Mononuclear cell (primary cell): ENCODE measurements at regions not wholly inside any gene's neighbourhood (a gene's known extent, or its start where the extent isn't known, plus 50 kb on each side); places are given as distances from the start of the nearest gene placed in this dataset.

Experiments
- H3K27me3 ChIP-seq: 2 replicates; pipeline ENCODE4 v1.6.0; 2011; ENCODE audit warnings: low read length, control low read depth; ENCODE audit not compliant: insufficient read depth
- H3K4me1 ChIP-seq: 2 replicates; pipeline ENCODE4 v1.5.1; 2011; ENCODE audit warnings: mild to moderate bottlenecking, low read length, control low read depth; ENCODE audit not compliant: insufficient read depth
- H3K4me3 ChIP-seq: 2 replicates; pipeline ENCODE4 v1.5.1; 2011; ENCODE audit warnings: mild to moderate bottlenecking, low read length, moderate library complexity
- H3K9me3 ChIP-seq: 2 replicates; pipeline ENCODE4 v1.5.1; 2011; ENCODE audit warnings: low read depth, mild to moderate bottlenecking, control low read depth, low read length

- Histone ChIP-seq H3K4me1 (no peaks in the 10 kb centered on the region), H3K4me3 (no peak overlapping the region), H3K9me3 (no peaks in the 10 kb centered on the region), H3K27me3 (no peaks in the 10 kb centered on the region)
These were observed 254.2 kb upstream of the NR2F2 start for GRCh38 chr15:96076350-96076749.

- Histone ChIP-seq H3K9me3 (no peaks in the 10 kb centered on the region), H3K27me3 (no peaks in the 10 kb centered on the region), H3K4me1 (no peaks in the 10 kb centered on the region), H3K4me3 (no peak overlapping the region)
These were observed 251.5 kb upstream of the NR2F2 start for GRCh38 chr15:96079041-96079440.

GRCh38 chr15:96079882-96080281 lies 250.6 kb upstream of the NR2F2 start:
- H3K4me3 ChIP-seq: no peak overlapping the region
- H3K9me3 ChIP-seq: no peaks in the 10 kb centered on the region
- H3K27me3 ChIP-seq: no peaks in the 10 kb centered on the region
- H3K4me1 ChIP-seq: no peaks in the 10 kb centered on the region

GRCh38 chr15:96086164-96086563 lies 244.3 kb upstream of the NR2F2 start:
- H3K4me3 ChIP-seq: no peak overlapping the region
- peaks cover 4% of the 10 kb centered on the region for H3K27me3 ChIP-seq
- no peaks in the 10 kb centered on the region for H3K4me1 ChIP-seq
- no peaks in the 10 kb centered on the region for H3K9me3 ChIP-seq

- Histone ChIP-seq H3K27me3 (peaks cover 4% of the 10 kb centered on the region), H3K4me1 (no peaks in the 10 kb centered on the region), H3K4me3 (no peak overlapping the region), H3K9me3 (no peaks in the 10 kb centered on the region)
These were observed 243.2 kb upstream of the NR2F2 start for GRCh38 chr15:96087180-96087884.

GRCh38 chr15:96088650-96089049 lies 241.8 kb upstream of the NR2F2 start:
- no peaks in the 10 kb centered on the region for H3K4me1 ChIP-seq
- H3K27me3 ChIP-seq: peaks cover 4% of the 10 kb centered on the region
- no peak overlapping the region for H3K4me3 ChIP-seq
- H3K9me3 ChIP-seq: no peaks in the 10 kb centered on the region

DNA sequence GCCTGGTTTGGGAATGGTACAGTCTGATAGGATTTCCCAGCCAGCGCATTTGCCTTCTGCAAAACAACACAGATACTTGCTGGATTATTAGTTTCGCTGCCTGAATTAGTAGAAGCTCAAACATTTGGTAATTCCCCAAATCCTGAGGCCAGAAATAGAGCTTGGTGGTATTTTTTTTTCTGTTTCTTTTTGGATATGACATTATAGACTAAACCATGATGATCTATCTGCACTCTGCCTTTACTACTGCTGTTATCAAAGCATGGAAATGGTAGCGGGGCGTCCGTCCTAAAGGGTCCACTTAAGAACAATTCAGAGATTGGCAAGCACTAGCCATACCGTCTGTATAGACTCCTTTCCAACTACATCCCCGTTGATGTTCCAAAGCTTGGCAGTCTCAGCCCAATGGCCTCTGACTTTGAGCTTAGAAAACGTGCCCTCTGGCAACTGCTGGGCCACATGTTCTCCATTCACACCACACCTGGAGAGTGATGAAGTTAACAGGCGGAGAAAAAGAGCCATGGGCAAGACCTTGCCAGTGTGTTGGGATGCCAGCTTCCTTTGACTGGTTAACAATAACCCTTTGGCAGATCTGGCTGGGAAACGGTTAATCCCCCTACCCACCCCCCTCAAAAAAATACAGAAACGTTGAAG lies 241.0 kb upstream of the NR2F2 start:
- H3K9me3 ChIP-seq: no peaks in the 10 kb centered on the region
- H3K4me1 ChIP-seq: no peaks in the 10 kb centered on the region
- H3K27me3 ChIP-seq: peaks cover 4% of the 10 kb centered on the region
- no peak overlapping the region for H3K4me3 ChIP-seq

DNA sequence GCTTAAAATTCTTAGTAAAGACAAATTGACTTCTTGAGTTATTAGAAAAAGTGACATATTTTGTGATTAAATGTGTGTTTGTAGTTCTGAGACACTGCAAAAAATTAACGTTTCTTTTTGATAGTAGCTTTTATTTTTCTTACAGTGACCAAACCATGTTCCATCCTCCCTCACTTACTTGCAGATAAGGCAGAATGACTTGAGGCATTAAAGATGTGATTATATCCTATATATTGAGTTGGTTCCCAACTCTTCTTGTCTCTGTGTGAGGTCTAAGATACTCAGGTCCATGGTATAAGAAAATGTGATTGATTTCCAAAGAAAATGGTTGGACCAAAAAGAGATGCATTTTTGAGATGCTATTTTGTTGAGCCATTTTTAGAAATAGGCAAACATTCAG lies 238.3 kb upstream of the NR2F2 start:
- H3K4me1 ChIP-seq: no peaks in the 10 kb centered on the region
- H3K9me3 ChIP-seq: no peaks in the 10 kb centered on the region
- no peak overlapping the region for H3K4me3 ChIP-seq
- H3K27me3 ChIP-seq: peaks cover 4% of the 10 kb centered on the region

GRCh38 chr15:96093063-96093462 lies 237.4 kb upstream of the NR2F2 start:
- no peaks in the 10 kb centered on the region for H3K9me3 ChIP-seq
- H3K4me1 ChIP-seq: no peaks in the 10 kb centered on the region
- peaks cover 4% of the 10 kb centered on the region for H3K27me3 ChIP-seq
- no peak overlapping the region for H3K4me3 ChIP-seq

- Histone ChIP-seq H3K9me3 (no peaks in the 10 kb centered on the region), H3K4me1 (no peaks in the 10 kb centered on the region), H3K27me3 (no peaks in the 10 kb centered on the region), H3K4me3 (no peak overlapping the region)
These were observed 232.8 kb upstream of the NR2F2 start for GRCh38 chr15:96097661-96098060.

DNA sequence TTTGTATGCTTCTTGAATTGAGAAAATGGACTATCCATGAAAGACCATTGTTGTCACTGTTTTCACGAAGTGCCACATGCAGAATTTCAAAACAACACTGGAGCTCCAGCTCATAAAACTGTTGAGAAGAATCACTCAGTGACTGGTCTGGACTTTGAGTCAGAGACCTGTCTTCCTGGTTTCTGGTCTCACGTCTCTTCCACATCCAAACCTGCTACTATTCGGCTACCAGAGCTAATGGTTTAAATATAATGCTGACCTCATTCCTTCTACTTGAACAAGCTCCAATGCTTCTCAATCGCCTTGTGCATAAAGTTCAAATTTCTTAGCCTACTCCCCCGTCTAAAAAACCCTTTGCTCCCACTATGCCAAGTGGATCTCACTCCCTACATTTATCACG lies 227.9 kb upstream of the NR2F2 start:
- H3K4me3 ChIP-seq: no peak overlapping the region
- H3K9me3 ChIP-seq: no peaks in the 10 kb centered on the region
- no peaks in the 10 kb centered on the region for H3K27me3 ChIP-seq
- H3K4me1 ChIP-seq: no peaks in the 10 kb centered on the region

GRCh38 chr15:96106181-96106580 lies 224.3 kb upstream of the NR2F2 start:
- no peaks in the 10 kb centered on the region for H3K9me3 ChIP-seq
- H3K27me3 ChIP-seq: no peaks in the 10 kb centered on the region
- H3K4me1 ChIP-seq: no peaks in the 10 kb centered on the region
- no peak overlapping the region for H3K4me3 ChIP-seq

GRCh38 chr15:96106628-96107027 lies 223.9 kb upstream of the NR2F2 start:
- H3K4me3 ChIP-seq: no peak overlapping the region
- no peaks in the 10 kb centered on the region for H3K27me3 ChIP-seq
- no peaks in the 10 kb centered on the region for H3K9me3 ChIP-seq
- no peaks in the 10 kb centered on the region for H3K4me1 ChIP-seq

DNA sequence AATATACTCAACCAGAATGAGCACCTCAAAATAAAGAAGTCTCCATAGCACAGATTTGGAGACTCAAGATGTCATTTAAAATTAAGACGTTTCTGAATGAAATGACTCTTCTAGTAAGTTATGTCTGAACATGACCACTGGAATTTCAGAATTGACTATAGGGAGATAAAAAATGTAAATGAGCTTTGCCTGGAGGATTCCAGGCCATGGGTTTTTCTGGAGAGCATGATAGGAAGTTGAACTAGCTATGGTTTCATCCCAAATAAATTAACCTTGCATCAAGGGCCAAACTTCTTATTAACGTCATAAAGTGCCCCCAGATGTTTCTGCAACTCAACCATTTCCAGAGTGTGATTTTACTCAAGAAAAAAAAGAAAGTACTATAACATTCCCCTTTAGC lies 222.6 kb upstream of the NR2F2 start:
- Histone ChIP-seq H3K9me3 (no peaks in the 10 kb centered on the region), H3K4me3 (no peak overlapping the region), H3K27me3 (no peaks in the 10 kb centered on the region)

GRCh38 chr15:96108405-96108804 lies 222.1 kb upstream of the NR2F2 start:
- Histone ChIP-seq H3K4me3 (no peak overlapping the region), H3K27me3 (no peaks in the 10 kb centered on the region), H3K4me1 (no peaks in the 10 kb centered on the region), H3K9me3 (no peaks in the 10 kb centered on the region)

More for the DNA sequence above, 222.6 kb upstream of the NR2F2 start:
- H3K4me1 ChIP-seq: no peaks in the 10 kb centered on the region

GRCh38 chr15:96109820-96110219 lies 220.7 kb upstream of the NR2F2 start:
- H3K4me1 ChIP-seq: no peaks in the 10 kb centered on the region
- H3K9me3 ChIP-seq: no peaks in the 10 kb centered on the region
- H3K27me3 ChIP-seq: no peaks in the 10 kb centered on the region
- no peak overlapping the region for H3K4me3 ChIP-seq
